OCI-LY3 (cell line): ENCODE measurements at regions not wholly inside any gene's neighbourhood (a gene's known extent, or its start where the extent isn't known, plus 50 kb on each side); places are given as distances from the start of the nearest gene placed in this dataset.

Source experiments
- EZH2phosphoT487 ChIP-seq: fragments of 200-600 bp; shearing (Covaris generic); IDR thresholded peaks from 2 replicates; pipeline ENCODE4 v1.6.1; 2018; ENCODE audit warnings: antibody characterized with exemption, mixed run types, low read depth
- TF ChIP-seq, protein P1 (sequence below): fragments of 200-600, 300-600 bp; sonication (generic); IDR thresholded peaks from 2 replicates; pipeline ENCODE4 v1.5.1; 2014; ENCODE audit warnings: antibody characterized with exemption, low read length, low read depth

DNA sequence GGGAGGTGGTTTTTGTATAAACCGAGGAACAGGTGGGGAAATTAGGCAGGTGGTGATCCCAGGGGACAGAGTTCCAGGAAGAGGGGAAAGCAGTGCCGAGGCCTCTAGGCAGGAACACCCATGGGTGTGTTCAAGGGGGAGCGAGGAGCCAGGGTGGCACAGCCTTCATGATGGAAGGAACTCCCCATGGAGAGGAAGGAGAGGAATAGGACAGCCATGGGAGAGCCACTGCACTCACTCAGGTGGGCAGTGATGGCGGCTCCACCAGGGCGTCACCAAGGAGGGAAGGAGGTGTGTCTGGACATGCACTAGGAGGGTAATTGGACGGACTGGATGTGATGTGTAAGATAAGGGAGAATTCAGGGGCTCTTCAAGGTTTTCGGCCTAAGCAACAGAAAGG is 98.2 kb downstream of the THBS2 start:
- TF ChIP-seq, protein P1, sequence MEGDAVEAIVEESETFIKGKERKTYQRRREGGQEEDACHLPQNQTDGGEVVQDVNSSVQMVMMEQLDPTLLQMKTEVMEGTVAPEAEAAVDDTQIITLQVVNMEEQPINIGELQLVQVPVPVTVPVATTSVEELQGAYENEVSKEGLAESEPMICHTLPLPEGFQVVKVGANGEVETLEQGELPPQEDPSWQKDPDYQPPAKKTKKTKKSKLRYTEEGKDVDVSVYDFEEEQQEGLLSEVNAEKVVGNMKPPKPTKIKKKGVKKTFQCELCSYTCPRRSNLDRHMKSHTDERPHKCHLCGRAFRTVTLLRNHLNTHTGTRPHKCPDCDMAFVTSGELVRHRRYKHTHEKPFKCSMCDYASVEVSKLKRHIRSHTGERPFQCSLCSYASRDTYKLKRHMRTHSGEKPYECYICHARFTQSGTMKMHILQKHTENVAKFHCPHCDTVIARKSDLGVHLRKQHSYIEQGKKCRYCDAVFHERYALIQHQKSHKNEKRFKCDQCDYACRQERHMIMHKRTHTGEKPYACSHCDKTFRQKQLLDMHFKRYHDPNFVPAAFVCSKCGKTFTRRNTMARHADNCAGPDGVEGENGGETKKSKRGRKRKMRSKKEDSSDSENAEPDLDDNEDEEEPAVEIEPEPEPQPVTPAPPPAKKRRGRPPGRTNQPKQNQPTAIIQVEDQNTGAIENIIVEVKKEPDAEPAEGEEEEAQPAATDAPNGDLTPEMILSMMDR: no peak
- TF ChIP-seq EZH2phosphoT487: no peak
